GM18870 (cell line): ENCODE measurements at regions not wholly inside any gene's neighbourhood (a gene's known extent, or its start where the extent isn't known, plus 50 kb on each side); places are given as distances from the start of the nearest gene placed in this dataset.
"Not testable (repeated sequence)": the region's sequence is repeated elsewhere in the genome, so short reads cannot be mapped to it uniquely, and the experiment has no call there.

Experiments used
- ATAC-seq: cut with Tn5 transposase; IDR thresholded peaks from one replicate; pipeline ENCODE4 v1.9.1; 2021; ENCODE audit warnings: moderate library complexity; ENCODE audit not compliant: unreplicated experiment

DNA sequence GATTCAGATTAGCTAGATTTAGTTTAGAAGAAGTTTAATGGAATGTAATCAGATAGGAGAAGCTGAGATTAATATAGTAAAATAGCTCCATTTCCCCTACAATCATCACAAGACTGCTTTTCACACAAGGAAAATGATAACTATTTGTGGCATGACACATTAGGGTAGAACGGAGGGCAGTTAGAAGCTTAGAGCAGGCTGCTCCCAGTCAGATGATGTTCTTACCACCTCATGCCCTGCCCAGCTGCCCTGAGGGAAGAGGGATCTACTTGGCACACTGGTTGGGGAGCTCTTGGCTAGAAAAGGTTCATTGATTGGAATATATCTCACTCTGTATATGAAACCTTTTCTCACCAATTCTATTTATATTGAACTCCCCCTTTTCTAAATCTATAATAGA is 180.7 kb upstream of the IL15 start:
- ATAC-seq, result no peak

DNA sequence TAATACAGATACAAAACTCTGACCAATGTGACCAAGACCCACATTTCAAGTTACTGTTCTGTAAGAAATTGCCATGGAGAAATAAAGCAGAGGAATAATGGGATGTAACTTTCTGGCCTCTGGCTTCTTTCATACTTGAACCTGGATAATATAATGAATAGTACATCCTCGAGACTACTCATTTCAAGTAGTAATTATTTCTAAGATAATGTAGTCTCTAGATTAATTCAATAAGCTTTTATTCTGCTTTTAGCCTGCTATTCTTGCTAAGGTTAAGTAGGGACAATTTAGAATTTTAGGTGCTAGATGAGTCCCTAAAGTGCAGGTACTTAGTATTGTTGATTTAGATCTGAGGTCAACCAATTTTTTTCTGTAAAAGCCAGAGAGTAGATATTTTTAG is 178.7 kb upstream of the IL15 start:
- no peak for ATAC-seq

DNA sequence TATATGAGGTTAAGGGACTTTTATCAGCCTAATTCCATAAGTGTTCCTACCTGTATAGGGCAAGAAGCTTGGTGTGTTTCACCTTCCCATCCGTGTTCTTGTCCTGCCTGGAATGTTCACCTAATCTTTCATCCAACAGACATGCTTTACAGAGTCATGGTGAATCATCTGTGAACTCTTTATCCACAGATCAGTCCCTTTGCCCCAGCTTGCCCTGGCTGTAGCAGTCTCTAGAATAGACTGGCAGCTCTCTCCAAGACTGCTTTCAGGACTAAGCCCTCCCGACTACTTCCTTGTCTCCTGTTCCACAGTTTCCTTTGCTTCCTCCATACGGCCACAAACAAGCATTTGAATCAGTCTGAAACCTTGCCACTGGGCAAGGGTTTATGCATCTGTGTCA is 177.9 kb upstream of the IL15 start:
- no peak for ATAC-seq

DNA sequence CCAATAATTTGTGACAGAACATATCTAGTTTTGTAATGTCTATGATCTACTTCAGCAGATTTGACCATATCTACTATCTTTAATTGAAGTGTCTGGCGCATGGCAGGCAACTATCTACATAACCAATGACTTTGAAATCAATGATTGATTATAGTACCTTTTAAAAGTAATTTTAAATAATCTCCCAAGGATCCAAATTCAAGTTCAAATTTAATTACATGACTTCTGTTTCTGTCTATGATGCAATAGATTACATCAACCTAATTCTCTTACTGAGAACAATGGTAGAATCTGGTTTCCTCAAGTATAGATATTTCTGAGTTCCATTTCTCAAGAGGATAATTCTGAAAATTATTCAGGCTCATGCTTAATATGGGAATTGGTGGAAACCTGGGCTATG is 177.4 kb upstream of the IL15 start:
- ATAC-seq, result no peak

GRCh38 chr4:141462361-141462760 is 174.0 kb upstream of the IL15 start:
- no peak for ATAC-seq

DNA sequence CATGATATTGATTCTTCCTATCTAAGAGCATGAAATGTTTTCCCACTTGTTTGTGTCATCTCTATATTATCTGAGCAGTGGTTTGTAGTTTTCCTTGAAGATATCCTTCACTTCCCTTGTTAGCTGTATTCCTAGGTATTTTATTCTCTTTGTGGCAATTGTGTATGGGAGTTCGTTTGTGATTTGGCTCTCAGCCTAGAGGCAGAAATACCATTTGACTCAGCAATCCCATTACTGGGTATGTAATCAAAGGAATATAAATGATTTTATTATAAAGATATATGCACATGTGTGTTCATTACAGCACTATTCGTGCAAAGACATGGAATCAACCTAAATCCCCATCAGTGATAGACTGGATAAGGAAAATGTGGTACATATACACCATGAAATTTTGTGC is 172.7 kb upstream of the IL15 start:
- ATAC-seq, result no peak

DNA sequence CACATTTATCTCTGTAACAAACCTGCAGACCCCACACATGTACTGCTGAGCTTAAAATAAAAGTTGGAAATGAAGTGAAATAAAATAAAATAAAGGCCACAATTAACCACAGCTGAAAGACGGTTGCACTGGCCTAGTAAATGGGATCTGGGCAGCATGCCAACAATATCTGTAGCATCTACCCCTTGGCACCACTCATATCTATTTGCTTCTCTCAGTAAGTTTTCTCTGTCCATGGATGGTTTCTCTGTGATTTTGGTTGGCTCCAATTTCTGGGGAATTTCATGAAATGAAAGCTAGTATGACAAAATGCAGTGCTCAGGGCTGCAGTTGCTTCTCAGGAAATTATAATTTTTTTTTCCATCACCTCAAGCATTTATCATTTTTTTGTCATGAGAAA is 172.0 kb upstream of the IL15 start:
- no peak for ATAC-seq

- no peak for ATAC-seq
Observed at GRCh38 chr4:141465171-141465570, 171.2 kb upstream of the IL15 start.

DNA sequence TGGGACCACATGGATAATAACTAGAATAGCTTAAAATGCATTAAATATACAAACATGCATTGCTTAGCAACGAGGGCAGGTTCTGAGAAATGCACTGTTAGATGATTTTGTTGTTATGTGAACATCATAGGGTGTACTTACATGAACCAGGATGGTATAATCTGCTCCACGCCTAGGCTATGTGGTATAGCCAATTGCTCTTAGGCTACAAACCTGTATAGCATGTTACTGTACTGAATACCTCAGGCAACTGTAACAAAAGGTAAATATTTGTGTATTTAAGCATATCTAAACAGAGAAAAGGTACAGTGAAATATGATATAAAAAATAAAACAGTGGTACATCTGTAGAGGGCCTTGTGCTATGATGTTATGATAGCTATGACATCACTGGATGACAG is 169.2 kb upstream of the IL15 start:
- no peak for ATAC-seq

DNA sequence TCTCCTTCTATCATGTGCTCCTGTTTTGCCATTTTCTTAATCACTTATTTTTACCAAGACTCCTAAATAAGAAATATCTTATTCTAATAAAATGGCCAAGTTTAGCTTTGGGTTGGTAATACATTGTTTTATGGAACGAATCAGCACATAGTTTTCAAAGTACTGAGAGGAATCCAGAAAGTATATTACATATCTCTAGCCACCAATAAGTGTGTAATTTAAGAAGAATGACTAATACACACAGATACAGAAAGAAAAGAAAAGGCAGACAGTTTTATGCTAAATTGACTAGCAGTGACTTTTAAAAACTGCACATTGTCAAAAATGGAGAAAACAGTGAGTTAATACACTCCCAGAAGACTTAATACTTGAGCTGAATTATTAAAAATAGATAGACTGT is 167.0 kb upstream of the IL15 start:
- ATAC-seq, result no peak

DNA sequence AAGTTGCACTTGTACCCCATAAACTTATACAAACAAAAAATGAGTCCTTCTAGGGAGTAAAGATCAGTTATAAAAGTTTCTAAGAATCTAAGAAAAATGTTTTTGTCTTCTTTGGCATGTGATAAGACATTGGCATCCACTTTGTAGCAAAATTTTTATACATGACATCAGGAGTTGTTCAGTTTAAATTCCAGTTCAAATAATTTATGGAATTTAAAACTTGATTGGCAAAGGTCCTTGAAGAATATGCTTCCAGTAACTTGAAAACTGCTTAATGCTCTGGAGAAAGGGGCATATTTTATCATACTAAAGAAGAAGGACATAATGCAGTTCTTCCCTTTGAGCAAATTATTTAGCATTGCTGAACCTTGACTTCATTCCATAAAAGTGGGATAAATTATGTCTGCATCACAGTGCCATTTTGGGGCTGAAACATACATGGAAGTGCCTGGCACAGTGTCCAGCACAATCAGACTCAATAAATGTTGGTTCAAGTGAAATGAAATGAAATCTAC is 163.3 kb upstream of the IL15 start:
- ATAC-seq, result no peak

DNA sequence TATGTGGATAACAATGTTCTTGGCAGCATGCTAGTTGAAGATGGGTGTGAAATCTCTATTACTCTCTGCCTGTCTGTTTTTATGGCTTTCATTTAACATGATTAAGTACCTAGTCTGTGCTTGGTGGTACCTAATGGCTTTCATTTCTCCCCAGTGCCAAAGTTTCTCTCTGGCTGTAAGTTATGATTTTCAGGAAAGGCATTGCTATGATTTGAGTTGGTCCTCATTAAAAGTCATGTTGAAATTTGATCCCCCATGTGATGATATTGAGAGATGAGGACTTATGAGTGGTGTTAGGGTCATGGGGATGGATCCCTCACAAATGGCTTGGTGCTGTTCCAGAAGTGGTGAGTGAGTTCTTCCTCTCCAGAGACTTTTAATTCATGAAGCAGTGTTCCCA is 162.4 kb upstream of the IL15 start:
- no peak for ATAC-seq

- no peak for ATAC-seq
Observed at GRCh38 chr4:141480950-141481349, 155.4 kb upstream of the IL15 start.

DNA sequence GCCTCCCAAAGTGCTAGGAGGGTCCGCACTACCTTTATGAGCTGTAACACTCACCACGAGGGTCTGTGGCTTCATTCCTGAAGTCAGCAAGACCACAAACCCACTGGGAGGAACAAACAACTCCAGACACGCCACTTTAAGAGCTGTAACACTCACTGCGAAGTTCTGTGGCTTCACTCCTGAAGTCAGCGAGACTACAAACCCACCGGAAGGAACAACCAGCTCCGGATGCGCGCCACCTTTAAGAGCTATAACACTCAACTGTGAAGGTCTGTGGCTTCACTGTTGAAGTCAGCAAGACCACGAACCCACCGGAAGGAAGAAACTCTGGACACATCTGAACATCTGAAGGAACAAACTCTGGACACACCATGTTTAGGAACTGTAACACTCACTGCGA is 152.1 kb upstream of the IL15 start:
- not testable (repeated sequence) for ATAC-seq

DNA sequence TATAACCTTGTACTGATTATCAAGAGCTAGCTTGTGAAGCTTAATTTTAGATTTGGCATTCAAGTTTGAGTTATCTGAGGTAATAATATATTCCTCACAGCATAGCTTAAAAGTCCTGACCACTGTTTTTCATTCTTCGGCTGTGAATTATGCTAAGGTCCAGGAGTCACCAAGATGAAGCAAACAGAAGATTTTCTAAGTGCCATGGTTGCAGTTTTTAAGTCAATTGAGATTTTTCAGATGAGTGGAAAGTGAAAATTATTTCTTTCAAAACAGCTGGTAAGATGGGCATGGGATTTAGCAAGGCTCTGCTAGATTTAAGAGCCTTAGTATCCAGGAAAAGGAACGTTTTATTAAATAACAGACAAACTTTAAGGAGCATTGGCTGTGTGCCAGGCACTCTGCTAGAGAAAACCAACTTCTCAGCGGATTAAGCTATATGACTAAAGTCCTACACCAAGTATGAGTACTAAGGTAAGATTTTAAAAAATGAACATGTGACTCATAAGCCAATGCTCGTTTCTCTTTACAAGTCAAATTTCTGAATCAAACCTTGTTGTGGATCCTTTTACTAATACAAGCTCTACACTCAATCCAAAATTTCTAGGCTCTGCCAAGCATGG is 149.9 kb upstream of the IL15 start:
- no peak for ATAC-seq

- peak; percentile 97 for ATAC-seq
Observed at GRCh38 chr4:141497627-141498026, 138.8 kb upstream of the IL15 start.

DNA sequence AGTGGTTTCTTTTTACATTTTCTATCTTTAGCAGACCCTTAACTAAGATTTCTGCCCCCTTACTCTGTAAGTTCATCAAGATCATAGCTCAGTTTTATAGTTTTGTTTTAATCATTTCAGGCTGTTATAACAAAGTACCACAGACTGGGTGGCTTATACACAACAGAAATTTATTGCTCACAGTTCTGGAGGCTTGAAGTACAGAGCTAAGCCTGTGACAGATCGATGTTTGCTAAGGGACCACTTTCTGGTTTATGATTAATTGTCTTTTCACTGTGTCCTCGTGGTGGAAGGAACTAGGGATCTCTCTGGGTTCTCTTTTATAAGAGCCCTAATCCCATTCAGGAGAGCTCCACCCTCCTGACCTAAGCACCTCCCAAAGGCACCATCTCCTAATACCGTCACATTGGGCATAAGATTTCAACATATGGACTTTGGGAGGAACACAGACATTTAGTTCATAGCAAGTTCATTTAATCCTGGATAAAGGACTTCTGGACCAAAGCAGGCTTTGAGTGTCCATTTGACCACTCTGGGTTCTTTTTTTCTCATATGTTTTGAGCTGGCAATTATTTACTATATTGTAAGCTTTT is 137.0 kb upstream of the IL15 start:
- no peak for ATAC-seq

- no peak for ATAC-seq
Observed at GRCh38 chr4:141501395-141501794, 135.0 kb upstream of the IL15 start.

DNA sequence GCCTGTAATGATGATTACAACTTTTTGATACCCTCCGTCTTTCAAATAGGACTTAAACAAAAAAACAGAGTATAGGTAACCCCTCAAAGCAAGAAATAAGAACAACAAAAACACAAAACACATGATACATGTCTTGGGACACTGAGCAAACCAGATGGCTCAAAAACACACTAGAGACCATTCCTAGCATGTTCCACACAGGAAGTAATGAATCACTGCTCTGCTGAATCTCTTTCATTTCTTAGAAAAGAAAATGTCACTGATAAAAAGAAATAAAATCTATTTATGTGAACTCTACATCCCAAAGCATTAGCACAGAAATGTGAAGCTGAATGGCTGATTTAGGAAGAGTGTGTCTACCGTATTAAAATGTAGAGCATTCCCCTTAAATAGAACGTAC is 134.5 kb upstream of the IL15 start:
- ATAC-seq, result no peak

- no peak for ATAC-seq
Observed at GRCh38 chr4:141502755-141503154, 133.6 kb upstream of the IL15 start.

DNA sequence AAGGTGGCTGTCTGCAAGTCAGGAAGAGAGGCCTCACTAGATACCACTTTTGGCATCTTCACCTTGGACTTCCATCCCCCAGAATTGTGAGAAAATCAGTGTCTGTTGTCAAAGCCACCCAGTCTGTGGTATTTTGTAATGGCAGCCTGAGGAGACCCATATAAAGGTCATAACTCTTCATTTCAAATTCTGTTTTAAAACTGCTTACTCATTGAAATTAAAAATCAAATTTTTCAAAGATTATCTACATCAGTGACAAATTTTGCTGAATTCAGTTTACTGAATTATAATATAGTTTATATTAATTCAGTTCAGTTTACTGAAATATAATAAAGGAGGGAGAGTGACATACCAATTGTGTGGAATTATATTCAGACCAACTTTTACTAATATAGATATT is 133.1 kb upstream of the IL15 start:
- ATAC-seq, result no peak

DNA sequence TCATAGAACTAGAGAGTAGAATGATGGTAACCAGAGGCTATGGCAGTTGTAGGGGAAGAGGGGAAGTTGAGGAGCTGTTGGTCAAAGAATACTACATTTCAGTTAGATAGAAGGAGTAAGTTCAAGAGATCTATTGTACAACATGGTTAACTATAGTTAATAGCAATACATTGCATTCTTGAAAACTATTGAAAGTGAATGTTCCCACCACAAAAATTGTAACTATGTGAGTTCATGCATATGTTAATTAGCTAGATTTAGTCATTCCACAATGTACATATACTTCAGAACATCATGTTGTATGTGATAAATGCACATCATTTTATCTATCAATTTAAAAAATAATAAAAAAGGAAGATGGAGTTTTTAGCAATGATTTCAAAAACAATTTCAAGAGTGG is 125.3 kb upstream of the IL15 start:
- ATAC-seq, result no peak

- no peak for ATAC-seq
Observed at GRCh38 chr4:141513866-141514265, 122.5 kb upstream of the IL15 start.
